WI38 (cell line): ENCODE measurements at regions not wholly inside any gene's neighbourhood (a gene's known extent, or its start where the extent isn't known, plus 50 kb on each side); places are given as distances from the start of the nearest gene placed in this dataset.

ENCODE experiments used
- H3K4me3 ChIP-seq: 2 replicates; pipeline ENCODE4 v1.5.1; 2011; ENCODE audit warnings: low read depth, mild to moderate bottlenecking, control low read depth, low read length
- TF ChIP-seq, protein P1 (sequence below): IDR thresholded peaks from 2 replicates; pipeline ENCODE4 v1.5.1; 2012; ENCODE audit warnings: low read depth, mild to moderate bottlenecking, control low read depth, low read length

DNA sequence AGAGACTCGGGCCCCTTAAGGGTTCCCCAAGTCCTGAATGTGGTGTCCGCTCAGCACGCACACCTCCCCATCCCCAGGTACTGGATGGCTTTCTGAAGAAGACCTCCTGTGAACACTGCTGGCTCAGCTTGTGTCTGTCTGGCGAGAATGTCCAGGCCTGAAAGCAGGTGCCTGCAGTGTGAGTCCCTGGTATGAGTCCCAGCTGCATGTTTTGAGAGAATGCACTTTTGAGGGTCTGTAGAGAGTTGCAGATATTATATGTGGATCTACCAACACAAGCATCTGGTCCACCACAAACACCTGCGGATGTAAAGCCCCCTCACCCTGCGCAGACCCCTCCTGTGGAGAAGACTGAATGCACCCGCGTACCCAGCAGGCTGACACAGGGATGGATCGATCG is 1308.9 kb downstream of the TBC1D22A start:
- no peak overlapping the region for H3K4me3 ChIP-seq
- TF ChIP-seq, protein P1, sequence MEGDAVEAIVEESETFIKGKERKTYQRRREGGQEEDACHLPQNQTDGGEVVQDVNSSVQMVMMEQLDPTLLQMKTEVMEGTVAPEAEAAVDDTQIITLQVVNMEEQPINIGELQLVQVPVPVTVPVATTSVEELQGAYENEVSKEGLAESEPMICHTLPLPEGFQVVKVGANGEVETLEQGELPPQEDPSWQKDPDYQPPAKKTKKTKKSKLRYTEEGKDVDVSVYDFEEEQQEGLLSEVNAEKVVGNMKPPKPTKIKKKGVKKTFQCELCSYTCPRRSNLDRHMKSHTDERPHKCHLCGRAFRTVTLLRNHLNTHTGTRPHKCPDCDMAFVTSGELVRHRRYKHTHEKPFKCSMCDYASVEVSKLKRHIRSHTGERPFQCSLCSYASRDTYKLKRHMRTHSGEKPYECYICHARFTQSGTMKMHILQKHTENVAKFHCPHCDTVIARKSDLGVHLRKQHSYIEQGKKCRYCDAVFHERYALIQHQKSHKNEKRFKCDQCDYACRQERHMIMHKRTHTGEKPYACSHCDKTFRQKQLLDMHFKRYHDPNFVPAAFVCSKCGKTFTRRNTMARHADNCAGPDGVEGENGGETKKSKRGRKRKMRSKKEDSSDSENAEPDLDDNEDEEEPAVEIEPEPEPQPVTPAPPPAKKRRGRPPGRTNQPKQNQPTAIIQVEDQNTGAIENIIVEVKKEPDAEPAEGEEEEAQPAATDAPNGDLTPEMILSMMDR = no peak

DNA sequence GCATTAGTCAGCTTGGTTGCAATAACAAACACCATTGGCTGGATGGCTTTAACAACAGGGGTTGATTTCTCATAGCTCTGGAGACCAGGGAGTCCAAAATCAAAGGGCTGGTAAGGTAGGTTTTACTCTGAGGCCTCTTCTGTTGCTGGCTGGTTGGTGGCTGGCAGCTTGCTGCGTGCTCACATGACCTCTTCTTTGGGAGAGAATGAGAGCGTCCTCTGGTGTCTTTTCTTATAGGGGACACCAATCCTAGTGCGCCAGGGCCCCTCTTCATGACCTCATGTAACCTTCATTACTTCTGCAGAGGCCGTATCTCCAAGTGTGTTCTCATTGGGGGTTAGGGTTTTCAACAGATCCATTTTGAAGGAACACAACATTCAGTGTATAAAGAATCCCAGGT is 1308.3 kb downstream of the TBC1D22A start:
- TF ChIP-seq, protein P1 = no peak
- H3K4me3 ChIP-seq = no peak overlapping the region

DNA sequence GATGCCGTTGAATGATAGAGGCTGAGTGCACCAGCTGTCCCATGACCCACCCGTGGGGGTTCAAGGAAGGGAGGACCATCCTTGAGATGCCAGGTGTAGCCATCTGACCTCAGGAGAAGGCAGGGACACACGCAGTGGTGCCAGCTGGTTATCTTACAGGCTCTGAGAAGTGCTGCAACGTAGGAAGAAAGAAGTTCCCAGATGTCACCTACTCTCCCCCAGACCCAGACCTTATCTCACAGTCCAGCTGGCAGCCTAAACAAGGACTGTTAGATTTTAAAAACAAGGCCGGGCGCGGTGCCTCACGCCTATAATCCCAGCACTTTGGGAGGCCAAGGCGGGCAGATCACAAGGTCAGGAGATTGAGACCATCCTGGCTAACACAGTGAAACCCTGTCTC is 1307.6 kb downstream of the TBC1D22A start:
- TF ChIP-seq, protein P1 = no peak
- no peak overlapping the region for H3K4me3 ChIP-seq

DNA sequence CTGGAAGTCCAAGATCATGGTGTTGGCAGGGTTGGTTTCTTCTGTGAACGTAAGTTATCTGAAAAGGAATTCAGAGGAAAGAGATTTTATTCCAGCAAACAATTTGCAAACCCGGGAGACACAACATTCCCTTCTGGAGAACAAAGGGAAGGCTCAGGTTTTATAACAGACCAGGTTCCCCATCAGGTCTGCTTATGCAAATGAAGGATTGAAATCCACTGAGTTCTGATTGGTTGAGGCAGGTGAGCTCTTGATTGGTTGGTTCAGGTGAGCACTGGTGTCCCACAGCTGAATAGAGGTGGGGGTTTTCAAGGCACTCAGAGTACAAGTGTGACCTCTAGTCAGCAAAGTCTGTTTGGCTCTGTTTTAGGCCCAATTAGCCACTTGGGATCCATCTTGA is 1306.8 kb downstream of the TBC1D22A start:
- H3K4me3 ChIP-seq = no peak overlapping the region
- TF ChIP-seq, protein P1 = no peak

DNA sequence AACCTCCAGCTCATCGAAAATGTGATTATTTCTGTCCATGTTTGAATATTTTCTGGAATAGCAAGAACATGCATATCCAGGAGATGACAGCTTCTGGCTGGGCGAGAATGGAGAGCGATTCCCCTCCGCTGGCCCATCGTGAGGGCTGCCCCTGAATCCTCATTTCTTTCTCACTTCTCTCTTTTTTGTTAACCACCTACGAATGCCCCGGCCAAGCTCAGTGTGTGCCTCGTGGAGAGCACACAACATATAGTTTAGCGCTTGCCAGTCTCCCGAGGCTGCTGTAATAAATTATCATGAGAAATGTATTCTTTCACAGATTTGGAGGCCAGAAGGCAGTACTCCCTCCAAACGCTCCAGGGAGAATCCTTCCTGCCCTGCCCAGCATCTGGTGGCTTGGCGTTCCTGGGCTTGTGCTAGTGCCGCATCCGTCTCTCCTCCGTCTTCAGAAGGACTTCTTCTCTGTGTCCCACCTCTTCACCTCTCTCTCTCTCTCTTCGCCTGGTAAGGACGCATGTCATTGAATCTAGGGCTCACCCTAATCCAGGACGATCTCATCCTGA is 1306.0 kb downstream of the TBC1D22A start:
- H3K4me3 ChIP-seq = no peak overlapping the region
- TF ChIP-seq, protein P1 = no peak

DNA sequence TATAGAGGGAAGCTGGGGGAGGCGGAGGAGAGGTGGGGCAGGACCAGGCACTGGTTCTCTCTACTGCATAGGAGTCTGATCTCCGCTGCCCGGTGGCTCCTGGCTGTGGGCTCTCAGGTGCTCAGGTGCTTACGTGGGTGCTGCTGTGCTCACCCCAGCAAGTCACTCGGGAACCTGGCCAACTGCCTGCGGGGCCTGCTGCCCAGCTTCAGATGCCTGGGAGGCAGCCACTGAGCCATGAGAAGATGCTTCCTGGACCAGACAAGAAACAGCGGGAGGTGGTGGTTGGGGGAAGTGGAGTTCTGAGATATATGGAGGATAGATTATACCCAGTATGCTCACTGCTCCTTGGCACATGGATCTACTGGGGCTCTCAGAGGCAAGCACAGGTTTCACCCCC is 1303.4 kb downstream of the TBC1D22A start:
- H3K4me3 ChIP-seq = no peak overlapping the region
- TF ChIP-seq, protein P1 = no peak

DNA sequence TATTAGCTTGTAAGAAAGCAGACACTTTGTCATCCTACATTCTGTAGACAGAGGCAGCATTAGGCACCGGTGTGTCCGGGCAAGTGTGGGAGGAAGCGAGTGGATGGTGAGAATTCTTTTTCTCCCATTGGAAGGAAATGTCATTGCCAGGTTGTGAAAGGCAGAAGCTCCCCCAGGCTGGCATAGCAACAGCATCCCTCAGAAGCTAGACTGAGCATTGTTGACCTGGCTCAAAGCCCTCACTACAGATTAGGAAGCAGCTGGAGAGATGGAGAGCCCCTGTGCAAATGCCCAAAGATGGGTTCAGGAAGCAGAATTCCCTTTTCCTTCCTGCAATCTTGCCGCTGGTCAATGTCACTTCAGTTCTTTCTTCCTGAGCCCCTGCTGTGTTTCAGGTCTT is 1299.3 kb downstream of the TBC1D22A start:
- no peak overlapping the region for H3K4me3 ChIP-seq
- TF ChIP-seq, protein P1 = no peak
